SK-N-SH treated with all-trans-retinoic acid at 6 μM for 48 hours (cell line): ENCODE measurements at regions not wholly inside any gene's neighbourhood (a gene's known extent, or its start where the extent isn't known, plus 50 kb on each side); places are given as distances from the start of the nearest gene placed in this dataset.

Experiments
- ATAC-seq: fragments of 200-7000 bp; cut with Tn5 transposase; 3 replicates; pipeline ENCODE4 v1.9.1; 2020; ENCODE audit warnings: mild to moderate bottlenecking, moderate library complexity
- ARNTL ChIP-seq: fragments of 450-650 bp; formaldehyde crosslinking; IDR thresholded peaks from 2 replicates; pipeline ENCODE4 v1.5.0; 2020; ENCODE audit warnings: low read depth, mild to moderate bottlenecking, moderate library complexity, borderline replicate concordance
- BACH2 ChIP-seq: fragments of 250-450 bp; sonication (Bioruptor Pico); IDR thresholded peaks from 2 replicates; pipeline ENCODE4 v1.9.0; 2021; ENCODE audit warnings: mild to moderate bottlenecking, borderline replicate concordance
- CSDC2 ChIP-seq: fragments of 250-450 bp; sonication (Bioruptor Pico); IDR thresholded peaks from 2 replicates; pipeline ENCODE4 v1.5.0; 2020; ENCODE audit warnings: mild to moderate bottlenecking, moderate library complexity
- GLIS3 ChIP-seq: fragments of 250-450 bp; sonication (Bioruptor Pico); IDR thresholded peaks from 2 replicates; pipeline ENCODE4 v1.5.0; 2020; ENCODE audit warnings: mild to moderate bottlenecking, moderate library complexity
- ISL1 ChIP-seq: fragments of 250-450 bp; sonication (Bioruptor Pico); IDR thresholded peaks from 2 replicates; pipeline ENCODE4 v2.1.2; 2022; ENCODE audit warnings: mild to moderate bottlenecking, moderate library complexity
- PPARA ChIP-seq: fragments of 250-450 bp; sonication (Bioruptor Pico); IDR thresholded peaks from 2 replicates; pipeline ENCODE4 v1.5.0; 2020; ENCODE audit warnings: mild to moderate bottlenecking, borderline replicate concordance
- RARB ChIP-seq: fragments of 250-450 bp; sonication (Bioruptor Pico); IDR thresholded peaks from 2 replicates; pipeline ENCODE4 v1.8.0; 2021; ENCODE audit warnings: mild to moderate bottlenecking, moderate library complexity
- SNAI2 ChIP-seq: fragments of 250-450 bp; sonication (Bioruptor Pico); IDR thresholded peaks from 2 replicates; pipeline ENCODE4 v1.5.0; 2020; ENCODE audit warnings: mild to moderate bottlenecking, moderate library complexity
- TCF4 ChIP-seq: fragments of 250-450 bp; sonication (Bioruptor Pico); IDR thresholded peaks from 2 replicates; pipeline ENCODE4 v1.8.0; 2021; ENCODE audit warnings: mild to moderate bottlenecking, moderate library complexity, borderline replicate concordance
- TOX ChIP-seq: fragments of 250-450 bp; sonication (Bioruptor Pico); IDR thresholded peaks from 2 replicates; pipeline ENCODE4 v1.8.0; 2021; ENCODE audit warnings: mild to moderate bottlenecking, moderate library complexity, borderline replicate concordance
- TSHZ2 ChIP-seq: fragments of 250-450 bp; sonication (Bioruptor Pico); IDR thresholded peaks from 2 replicates; pipeline ENCODE4 v1.5.0; 2020; ENCODE audit warnings: mild to moderate bottlenecking, moderate library complexity
- ZC3H10 ChIP-seq: fragments of 250-450 bp; sonication (Bioruptor Pico); IDR thresholded peaks from 2 replicates; pipeline ENCODE4 v1.5.1; 2021; ENCODE audit warnings: mild to moderate bottlenecking, moderate library complexity
- ZFP3 ChIP-seq: fragments of 250-450 bp; sonication (Bioruptor Pico); IDR thresholded peaks from 2 replicates; pipeline ENCODE4 v1.5.0; 2020; ENCODE audit warnings: mild to moderate bottlenecking, moderate library complexity
- ZFP30 ChIP-seq: fragments of 450-650 bp; formaldehyde crosslinking; IDR thresholded peaks from 2 replicates; pipeline ENCODE4 v1.5.0; 2022; ENCODE audit warnings: mild to moderate bottlenecking, moderate library complexity
- ZNF8 ChIP-seq: fragments of 450-650 bp; formaldehyde crosslinking; IDR thresholded peaks from 2 replicates; pipeline ENCODE4 v1.5.0; 2020; ENCODE audit warnings: mild to moderate bottlenecking, moderate library complexity
- TF ChIP-seq, protein P1 (sequence below): fragments of 250-450 bp; sonication (Bioruptor Pico); IDR thresholded peaks from 2 replicates; pipeline ENCODE4 v1.5.1; 2020; ENCODE audit warnings: low read depth, mild to moderate bottlenecking, moderate library complexity
- TF ChIP-seq, protein P2 (sequence below): fragments of 250-450 bp; sonication (Bioruptor Pico); IDR thresholded peaks from 2 replicates; pipeline ENCODE4 v1.8.0; 2021; ENCODE audit warnings: low read depth, mild to moderate bottlenecking, moderate library complexity, borderline replicate concordance
- TF ChIP-seq, protein P3 (sequence below): fragments of 250-450 bp; sonication (Bioruptor Pico); IDR thresholded peaks from 2 replicates; pipeline ENCODE4 v1.5.1; 2021; ENCODE audit warnings: mild to moderate bottlenecking, moderate library complexity
- TF ChIP-seq, protein P4 (sequence below): fragments of 250-450 bp; sonication (Bioruptor Pico); IDR thresholded peaks from 2 replicates; pipeline ENCODE4 v1.8.0; 2020; ENCODE audit warnings: mild to moderate bottlenecking, moderate library complexity, borderline replicate concordance

- no peak for TF ChIP-seq BACH2 (CRISPR knock-in tag)
- no peak for TF ChIP-seq RARB
- ATAC-seq: no peak
These were observed 84.8 kb upstream of the PAQR3 start for GRCh38 chr4:79023799-79024770.

- TF ChIP-seq, protein P1, sequence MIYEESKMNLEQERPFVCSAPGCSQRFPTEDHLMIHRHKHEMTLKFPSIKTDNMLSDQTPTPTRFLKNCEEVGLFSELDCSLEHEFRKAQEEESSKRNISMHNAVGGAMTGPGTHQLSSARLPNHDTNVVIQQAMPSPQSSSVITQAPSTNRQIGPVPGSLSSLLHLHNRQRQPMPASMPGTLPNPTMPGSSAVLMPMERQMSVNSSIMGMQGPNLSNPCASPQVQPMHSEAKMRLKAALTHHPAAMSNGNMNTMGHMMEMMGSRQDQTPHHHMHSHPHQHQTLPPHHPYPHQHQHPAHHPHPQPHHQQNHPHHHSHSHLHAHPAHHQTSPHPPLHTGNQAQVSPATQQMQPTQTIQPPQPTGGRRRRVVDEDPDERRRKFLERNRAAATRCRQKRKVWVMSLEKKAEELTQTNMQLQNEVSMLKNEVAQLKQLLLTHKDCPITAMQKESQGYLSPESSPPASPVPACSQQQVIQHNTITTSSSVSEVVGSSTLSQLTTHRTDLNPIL (CRISPR knock-in tag): no peak
- no peak for TF ChIP-seq TCF4 (CRISPR knock-in tag)
- no peak for TF ChIP-seq ISL1 (CRISPR knock-in tag)
- no peak for TF ChIP-seq TSHZ2
- no peak for ATAC-seq
These were observed 83.3 kb upstream of the PAQR3 start for GRCh38 chr4:79022529-79022928.

GRCh38 chr4:79017481-79017880, 78.2 kb upstream of the PAQR3 start:
- no peak for TF ChIP-seq ZFP30 (CRISPR knock-in tag)
- TF ChIP-seq, protein P2, sequence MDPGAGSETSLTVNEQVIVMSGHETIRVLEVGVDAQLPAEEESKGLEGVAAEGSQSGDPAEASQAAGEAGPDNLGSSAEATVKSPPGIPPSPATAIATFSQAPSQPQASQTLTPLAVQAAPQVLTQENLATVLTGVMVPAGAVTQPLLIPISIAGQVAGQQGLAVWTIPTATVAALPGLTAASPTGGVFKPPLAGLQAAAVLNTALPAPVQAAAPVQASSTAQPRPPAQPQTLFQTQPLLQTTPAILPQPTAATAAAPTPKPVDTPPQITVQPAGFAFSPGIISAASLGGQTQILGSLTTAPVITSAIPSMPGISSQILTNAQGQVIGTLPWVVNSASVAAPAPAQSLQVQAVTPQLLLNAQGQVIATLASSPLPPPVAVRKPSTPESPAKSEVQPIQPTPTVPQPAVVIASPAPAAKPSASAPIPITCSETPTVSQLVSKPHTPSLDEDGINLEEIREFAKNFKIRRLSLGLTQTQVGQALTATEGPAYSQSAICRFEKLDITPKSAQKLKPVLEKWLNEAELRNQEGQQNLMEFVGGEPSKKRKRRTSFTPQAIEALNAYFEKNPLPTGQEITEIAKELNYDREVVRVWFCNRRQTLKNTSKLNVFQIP: no peak
- no peak for TF ChIP-seq ZFP3 (CRISPR knock-in tag)
- TF ChIP-seq SNAI2: no peak
- TF ChIP-seq RARB: no peak
- no peak for TF ChIP-seq ZNF8 (CRISPR knock-in tag)
- no peak for TF ChIP-seq GLIS3 (CRISPR knock-in tag)
- no peak for TF ChIP-seq ARNTL (CRISPR knock-in tag)
- no peak for TF ChIP-seq TOX
- TF ChIP-seq, protein P1 (CRISPR knock-in tag): no peak
- no peak for TF ChIP-seq ZC3H10
- TF ChIP-seq CSDC2 (CRISPR knock-in tag): no peak
- TF ChIP-seq, protein P3, sequence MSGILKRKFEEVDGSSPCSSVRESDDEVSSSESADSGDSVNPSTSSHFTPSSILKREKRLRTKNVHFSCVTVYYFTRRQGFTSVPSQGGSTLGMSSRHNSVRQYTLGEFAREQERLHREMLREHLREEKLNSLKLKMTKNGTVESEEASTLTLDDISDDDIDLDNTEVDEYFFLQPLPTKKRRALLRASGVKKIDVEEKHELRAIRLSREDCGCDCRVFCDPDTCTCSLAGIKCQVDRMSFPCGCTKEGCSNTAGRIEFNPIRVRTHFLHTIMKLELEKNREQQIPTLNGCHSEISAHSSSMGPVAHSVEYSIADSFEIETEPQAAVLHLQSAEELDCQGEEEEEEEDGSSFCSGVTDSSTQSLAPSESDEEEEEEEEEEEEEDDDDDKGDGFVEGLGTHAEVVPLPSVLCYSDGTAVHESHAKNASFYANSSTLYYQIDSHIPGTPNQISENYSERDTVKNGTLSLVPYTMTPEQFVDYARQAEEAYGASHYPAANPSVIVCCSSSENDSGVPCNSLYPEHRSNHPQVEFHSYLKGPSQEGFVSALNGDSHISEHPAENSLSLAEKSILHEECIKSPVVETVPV (CRISPR knock-in tag): no peak
- no peak for TF ChIP-seq BACH2 (CRISPR knock-in tag)
- TF ChIP-seq PPARA (CRISPR knock-in tag): no peak
- TF ChIP-seq, protein P4, sequence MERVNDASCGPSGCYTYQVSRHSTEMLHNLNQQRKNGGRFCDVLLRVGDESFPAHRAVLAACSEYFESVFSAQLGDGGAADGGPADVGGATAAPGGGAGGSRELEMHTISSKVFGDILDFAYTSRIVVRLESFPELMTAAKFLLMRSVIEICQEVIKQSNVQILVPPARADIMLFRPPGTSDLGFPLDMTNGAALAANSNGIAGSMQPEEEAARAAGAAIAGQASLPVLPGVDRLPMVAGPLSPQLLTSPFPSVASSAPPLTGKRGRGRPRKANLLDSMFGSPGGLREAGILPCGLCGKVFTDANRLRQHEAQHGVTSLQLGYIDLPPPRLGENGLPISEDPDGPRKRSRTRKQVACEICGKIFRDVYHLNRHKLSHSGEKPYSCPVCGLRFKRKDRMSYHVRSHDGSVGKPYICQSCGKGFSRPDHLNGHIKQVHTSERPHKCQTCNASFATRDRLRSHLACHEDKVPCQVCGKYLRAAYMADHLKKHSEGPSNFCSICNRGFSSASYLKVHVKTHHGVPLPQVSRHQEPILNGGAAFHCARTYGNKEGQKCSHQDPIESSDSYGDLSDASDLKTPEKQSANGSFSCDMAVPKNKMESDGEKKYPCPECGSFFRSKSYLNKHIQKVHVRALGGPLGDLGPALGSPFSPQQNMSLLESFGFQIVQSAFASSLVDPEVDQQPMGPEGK (CRISPR knock-in tag): no peak
- ATAC-seq: no peak
